GM21529 (cell line): ENCODE measurements at regions not wholly inside any gene's neighbourhood (a gene's known extent, or its start where the extent isn't known, plus 50 kb on each side); places are given as distances from the start of the nearest gene placed in this dataset.

Experiments
- ATAC-seq: cut with Tn5 transposase; IDR thresholded peaks from one replicate; pipeline ENCODE4 v1.9.1; 2021; ENCODE audit not compliant: unreplicated experiment

DNA sequence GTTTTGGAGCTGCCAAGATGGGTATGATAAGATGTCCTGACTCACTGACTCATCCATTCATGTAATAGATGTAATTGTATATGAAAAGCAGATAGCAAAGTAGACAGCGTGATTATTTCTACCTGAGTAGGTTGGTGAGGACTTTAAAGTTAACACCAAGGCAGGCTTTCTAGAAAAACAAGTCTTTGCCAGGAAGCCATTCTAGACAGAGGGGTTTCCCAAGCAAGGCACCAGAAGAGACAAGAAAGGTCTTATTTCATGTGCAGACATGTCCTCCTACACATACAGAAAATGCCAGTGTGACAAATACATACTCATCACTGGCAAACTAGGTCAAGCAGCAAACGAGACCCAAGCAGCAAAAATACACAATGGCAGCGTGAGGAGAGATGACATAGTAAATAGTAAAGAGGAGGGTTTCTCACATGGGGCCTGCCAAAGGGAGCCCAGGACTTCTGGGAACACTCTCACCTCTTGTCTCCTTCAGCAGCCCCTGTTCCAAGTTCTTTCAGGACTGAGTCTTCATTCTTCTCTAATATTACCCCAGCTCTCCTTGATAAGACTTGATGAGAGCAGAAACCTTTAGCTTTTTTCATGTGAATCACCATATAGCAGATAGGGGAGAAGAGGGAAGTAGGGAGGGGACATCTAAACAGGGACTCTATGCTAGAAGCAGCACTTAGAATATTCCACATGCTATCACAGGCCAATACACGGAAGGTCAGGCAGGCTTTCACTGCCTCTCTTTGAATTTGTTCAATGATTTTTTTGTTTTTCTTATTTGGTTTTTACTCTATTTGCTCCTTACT is 114.6 kb upstream of the ATP1B1 start:
- ATAC-seq, result no peak

DNA sequence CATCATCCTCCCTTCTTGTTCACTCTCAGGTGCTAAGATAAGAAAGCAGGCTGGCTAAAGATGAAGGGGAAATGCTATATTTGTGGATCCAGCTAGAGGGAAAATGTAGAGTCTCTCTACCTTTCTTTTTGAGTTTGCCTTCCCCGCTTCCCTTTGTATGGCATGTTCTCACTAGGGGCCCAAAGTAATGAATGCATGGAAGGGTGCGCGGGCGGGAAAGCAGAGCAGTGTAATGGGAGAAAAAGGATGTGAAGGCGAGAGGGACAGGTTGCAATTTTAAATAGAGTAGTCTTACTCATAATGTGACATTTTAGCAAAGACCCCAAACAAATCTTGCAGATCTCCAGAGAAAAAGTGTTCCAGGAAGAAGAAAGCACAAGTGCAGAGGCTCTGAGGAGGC is 105.1 kb upstream of the ATP1B1 start:
- no peak for ATAC-seq

DNA sequence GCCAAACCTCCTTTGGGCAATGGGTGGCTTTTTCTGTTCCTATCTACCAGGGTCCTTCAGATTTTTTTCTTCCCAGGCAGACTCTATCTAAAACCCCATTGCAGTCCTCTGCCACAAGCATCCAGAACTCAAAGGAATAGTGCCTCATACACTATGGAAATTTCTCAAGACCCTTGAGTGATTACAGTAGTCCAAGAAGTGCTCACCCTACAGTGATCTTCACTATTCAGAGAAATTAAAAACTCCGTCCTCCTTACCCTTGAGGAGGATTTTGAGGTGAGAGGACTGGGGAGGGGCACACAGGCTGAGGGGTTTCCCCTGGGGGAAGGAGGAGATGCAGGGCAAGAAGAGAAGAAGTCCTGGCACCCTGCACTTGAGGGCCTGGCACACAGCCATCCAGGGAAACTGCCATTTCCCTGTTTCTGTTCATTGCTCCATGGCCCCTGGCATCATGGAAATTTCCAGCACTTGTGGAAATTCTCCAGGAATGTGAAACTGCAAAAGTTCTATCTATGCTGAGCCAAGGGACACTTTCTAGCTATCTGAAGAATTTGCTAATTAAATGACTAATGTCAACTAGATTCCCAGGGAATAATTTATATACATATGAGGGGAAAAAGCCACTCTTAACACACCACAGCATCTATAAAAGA is 102.5 kb upstream of the ATP1B1 start:
- ATAC-seq, result no peak

DNA sequence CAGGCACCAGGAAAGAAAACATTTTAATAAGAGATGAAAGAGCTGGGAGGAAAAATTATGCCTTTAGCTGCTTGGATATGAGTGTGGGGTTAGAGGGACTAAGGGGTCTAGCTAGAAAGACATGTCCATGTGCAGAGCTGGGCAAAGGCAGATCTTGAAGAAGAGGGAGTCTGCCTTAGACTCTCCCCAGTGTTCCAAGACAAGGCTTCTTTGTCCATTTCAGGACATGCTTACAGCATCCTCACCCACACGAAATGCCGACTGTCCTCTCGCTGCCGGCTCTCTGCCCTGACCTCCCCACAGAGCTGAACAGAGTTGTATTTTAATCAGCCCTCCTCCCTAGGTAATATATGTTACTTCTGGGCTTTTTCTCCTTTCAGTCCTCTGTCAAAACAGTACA is 100.7 kb upstream of the ATP1B1 start:
- ATAC-seq, result no peak

DNA sequence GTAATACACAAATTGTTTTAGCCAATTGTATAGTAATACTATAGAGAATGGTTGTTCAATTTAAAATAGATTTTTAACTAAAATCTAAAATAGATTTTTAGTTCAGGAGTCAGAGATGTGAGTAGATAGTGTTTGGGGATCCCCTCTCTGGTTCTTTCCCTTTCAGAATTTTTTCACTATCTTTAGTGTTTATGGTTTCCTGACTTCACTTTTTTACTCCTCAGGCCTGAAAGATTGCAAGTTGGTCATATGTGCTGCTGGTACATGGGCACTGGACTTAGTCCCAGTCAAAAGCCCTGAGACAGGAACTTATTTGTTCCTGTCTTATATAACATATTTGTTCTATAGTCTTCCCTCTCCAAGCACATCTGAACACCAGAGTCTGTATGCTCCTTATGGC is 96.8 kb upstream of the ATP1B1 start:
- ATAC-seq, result peak; percentile 42

DNA sequence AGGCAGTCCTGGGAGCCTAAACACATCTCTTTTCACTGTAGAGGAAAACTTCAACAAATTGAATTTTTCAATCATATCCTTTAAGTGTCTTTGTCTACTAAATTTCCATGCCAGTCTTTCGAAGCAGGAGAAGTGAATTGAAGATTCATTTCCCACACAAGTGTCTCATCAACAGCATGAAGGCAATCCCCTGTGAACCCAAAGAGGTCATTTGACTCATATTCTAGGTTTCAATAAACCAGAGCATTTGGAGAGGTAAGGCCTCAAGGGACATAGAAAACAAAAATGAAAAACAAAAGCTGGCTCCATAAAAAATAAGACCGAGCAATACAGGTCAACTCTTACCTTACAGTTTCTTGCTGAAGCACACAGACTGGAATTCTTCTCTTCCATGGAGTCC is 94.1 kb upstream of the ATP1B1 start:
- peak; percentile 76 for ATAC-seq

DNA sequence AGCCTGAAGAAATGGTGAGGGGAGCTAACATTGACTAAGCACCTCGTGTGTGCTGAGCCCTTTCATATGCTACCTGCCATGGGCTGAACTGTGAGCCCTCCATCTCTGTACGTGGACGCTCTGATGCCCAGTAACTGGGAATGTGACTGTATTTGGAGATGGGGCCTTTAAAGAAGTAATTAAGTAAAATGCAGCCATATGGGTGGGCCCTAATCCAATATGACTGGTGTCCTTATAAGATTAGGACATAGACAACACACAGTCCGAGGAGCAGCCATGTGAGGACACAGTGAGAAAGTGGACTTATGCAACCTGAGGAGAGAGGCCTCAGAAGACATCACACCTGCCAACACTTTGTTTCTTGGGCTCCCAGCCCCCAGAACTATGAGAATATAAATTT is 92.7 kb upstream of the ATP1B1 start:
- ATAC-seq, result no peak

DNA sequence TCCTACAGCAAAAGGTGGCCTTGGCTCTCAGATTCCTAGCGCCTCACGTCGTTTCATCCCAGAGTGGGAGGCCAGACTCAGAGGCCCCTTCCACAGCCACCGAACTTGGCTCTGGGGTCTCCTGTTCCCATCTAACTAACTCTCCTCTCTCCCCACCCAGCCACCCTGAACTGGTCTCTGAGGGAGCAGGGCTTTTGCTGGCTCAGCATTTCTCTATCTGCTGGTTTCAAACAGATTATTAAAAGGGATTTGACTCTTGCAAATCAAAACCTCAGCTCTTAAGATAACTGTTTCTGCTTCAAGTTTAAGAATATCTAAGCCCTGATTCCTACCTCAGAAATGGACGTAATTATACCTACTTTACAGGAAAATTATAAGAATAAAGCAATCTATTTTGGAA is 91.0 kb upstream of the ATP1B1 start:
- ATAC-seq, result no peak

DNA sequence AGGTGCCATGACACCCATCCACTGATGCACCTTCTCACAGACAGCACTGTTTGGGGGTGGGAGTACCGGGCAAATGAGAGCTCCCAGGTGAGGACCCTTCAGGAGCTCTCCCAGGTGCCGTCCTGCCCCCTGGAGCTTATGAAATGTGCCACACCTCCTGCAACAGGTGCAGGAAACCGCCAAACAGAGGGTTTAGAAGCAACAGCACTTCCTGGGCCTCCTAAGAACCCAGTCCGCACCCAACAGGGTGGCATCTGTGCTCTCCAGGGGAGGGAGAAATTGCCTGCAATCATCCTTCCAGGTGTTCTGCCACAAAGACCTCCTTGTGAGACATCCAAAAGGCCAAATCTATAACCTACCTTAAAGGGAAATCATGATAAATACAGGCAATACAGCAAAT is 87.7 kb upstream of the ATP1B1 start:
- no peak for ATAC-seq

DNA sequence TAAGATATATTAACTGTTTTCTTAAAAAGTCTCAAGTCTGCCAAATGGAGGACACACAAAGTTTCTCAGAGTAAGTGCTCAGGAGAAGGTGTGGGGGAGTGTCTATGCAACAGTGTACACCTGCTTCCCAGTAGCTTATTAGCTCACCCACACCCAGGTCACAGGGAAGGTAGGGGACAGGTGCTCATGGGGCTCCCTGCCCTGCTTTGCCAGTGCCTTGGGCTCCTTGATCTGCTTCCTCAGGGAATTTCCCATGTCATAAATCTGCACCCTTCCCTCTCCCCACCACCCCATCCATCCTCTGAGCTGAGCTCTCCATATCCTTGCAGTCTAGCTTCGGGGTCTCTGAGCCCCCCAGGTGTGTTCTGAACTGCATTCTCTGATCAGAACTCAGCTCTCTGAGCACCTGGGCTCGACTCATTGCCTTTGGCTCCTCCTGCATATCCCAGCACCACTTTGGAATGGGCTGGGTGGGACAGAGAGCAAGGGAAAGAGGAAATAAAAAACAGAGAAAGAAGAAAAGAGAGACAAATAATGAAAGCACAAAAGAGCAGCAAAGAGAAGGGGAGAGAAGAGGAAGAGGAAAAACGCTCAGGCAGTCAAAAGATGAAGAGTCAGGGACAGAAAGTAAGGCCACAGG is 87.0 kb upstream of the ATP1B1 start:
- ATAC-seq, result no peak

DNA sequence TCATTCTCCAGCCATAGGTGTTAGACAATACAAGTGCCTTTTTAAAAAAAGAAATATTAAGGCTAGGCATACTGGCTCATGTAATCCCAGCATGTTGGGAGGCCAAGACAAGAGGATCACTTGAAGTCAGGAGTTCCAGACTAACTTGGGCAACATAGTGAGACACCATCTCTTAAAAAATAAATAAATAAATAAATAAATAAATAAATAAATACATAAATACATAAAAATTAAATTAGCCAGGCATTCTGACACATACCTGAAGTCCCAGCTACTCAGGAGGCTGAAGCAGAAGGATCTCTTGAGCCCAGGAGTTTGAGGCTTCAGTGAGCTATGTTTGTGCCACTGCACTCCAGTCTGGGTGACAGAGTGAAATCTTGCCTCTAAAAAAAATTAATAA is 85.8 kb upstream of the ATP1B1 start:
- ATAC-seq, result no peak

DNA sequence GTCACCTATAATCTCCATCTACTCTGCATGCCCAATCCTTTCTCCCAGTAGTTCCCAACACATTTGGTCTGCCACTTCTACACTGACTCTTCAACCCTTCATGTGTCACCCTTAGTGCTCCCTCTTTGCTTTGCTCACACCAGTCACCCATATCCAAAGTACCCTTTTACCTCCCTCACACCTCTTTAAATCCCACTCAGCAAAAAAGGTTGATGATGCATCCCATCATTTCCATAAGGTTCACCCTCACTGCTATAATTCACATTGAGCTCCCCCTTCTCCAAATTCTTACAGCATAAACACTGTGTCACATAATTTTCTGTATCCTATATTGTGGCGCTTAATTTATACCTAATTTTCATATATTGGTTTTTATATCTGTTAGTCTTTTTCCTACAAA is 83.8 kb upstream of the ATP1B1 start:
- no peak for ATAC-seq

DNA sequence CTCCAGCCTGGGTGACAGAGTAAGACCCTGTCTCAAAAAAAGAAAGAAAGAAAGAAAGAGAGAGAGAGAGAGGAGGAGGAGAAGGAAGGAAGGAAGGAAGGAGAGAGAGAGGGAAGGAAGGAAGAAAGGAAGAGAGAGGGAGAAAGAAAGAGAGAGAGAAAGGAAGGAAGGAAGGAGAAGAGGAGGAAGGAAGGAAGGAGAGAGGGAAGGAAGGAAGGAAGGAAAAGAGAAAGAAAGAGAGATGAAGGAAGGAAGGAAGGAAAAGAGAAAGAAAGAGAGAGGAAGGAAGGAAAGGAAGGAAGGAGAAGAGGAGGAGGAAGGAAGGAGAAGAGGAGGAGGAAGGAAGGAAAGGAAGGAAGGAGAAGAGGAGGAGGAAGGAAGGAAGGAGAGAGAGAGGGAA is 82.2 kb upstream of the ATP1B1 start:
- no peak for ATAC-seq

DNA sequence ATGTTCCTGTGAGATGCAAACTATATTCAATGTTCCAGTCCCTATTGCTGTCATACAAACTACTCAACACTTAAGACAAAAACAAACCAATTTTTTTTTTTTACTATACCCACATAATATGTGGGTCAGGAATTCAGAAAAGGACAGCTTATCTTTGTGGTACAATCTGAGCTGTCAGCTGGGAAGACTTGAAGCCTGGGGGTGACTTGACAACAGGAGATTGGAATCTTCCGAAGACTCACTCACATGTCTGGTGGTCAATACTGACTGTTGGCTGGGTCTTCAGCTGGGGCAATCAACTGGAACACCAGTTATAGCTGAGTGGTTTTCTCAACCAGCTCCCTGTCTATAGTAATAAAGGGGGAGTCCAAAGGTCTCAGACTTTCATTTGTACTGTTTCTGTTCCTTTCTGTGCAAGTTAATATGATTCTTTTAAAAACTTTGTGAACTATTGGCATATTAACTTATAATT is 81.7 kb upstream of the ATP1B1 start:
- ATAC-seq, result peak; percentile 95

DNA sequence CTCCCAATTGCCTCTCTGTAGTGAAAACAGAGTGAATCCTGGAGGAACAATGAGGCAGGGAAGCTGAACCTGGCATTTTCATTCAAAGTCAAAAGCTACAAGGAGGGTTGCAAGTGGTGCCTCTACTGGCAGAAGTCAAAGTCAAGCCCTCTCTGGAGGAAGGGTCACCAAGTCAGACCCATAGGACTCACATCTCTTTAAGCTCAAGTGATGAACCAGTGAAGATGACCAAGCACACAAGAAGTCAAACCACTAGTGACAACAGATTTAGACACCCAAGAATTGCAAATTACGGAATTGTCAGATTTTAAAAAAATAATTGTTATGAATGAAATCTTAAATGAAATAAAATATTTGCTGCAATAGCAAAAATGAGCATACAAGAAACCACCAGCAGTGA is 81.1 kb upstream of the ATP1B1 start:
- peak; percentile 7 for ATAC-seq

DNA sequence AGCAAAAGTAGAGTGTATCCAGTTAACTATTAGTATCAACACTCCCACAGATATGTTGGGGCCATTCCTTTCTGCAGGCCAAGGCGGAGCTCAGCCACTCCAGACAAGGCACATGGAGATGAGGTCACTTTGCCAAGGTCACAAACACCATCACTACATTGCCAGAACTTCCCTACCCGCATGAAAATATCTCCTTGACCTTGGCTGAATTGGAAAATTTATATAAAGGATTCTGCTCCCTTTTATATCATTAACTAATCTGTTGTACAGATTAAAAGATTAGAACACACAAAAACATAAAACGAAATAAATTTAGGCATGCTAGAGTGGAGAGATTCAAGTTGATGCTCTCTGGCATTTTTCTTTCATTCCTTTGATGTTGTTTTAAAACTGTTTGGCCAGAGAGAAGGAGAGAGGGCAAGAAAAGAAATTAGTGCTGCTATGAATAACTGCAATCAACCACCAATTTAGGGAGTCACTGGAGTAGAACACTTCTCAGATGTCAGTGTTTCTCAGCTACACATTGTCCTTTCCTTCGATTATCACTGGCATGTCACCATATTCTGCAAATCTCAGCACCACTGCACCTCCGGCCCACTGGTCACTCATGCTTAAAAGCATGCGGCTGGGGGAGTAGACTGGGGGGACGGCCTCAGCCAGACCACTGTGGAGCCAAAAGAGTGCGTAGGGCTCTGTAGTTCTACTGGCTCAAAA is 78.7 kb upstream of the ATP1B1 start:
- peak; percentile 32 for ATAC-seq

DNA sequence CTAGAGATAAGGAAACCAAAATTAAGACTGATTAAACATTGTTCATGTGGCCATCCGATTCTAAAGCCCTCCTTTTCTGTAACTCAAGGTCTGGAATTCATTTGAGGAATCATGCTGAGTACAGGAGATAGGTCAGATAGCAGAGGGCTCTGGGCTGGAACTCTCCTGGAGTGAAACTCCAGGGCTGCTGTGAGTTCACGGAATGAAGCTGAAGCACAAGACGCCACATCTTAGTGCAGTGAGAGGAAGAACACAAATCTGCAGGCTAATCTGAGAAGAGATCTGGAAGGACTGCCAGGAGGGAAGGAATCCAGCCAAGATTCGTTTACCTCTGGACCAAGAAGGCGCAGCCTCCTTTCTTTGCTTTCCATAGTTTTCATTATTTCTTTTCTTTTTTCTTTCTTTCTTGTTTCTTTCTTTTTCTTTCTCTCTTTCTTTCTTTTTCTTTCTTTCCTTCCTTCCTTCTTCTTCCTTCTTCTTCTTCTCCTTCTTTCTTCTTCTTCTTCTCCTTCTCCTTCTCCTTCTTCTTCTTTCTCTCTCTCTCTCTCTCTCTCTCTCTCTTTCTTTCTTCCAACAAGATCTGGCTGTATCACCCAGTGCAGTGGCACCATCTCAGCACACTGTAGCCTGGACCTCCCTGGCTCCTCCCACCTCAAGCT is 74.8 kb upstream of the ATP1B1 start:
- no peak for ATAC-seq

DNA sequence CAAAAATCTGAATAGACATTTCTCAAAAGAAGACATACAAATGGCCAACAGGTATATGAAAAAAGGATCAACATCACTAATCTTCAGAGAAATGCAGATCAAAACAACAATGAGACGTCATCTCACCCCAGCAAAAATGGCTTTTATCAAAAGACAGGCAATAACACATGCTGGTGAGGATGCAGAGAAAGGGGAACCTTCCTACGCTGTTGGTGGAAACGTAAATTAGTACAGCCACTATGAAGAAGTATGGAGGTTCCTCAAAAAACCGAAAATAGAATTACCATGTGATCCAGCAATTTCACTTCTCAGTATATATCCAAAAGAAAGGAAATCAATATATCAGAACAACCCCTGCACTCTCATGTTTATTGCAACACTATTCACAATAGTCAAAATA is 65.1 kb upstream of the ATP1B1 start:
- ATAC-seq, result no peak

DNA sequence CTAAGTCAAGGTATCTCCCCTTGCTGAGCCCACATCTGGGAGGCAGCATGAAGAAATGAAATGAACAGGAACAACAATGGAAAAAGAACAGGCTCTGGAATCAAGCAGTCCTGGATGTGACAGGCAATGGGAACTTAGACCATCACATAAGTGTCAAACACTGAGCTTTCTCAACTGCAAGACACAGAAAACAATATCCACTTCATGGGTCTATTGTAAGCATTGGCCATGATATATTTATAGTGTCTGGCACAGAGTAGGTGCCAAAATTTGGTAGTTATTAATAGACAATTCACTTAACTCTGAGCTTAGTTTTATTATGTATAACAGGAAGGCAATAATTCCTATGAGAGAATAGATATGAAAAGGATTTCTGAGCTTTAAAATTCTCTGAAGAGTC is 64.1 kb upstream of the ATP1B1 start:
- no peak for ATAC-seq

DNA sequence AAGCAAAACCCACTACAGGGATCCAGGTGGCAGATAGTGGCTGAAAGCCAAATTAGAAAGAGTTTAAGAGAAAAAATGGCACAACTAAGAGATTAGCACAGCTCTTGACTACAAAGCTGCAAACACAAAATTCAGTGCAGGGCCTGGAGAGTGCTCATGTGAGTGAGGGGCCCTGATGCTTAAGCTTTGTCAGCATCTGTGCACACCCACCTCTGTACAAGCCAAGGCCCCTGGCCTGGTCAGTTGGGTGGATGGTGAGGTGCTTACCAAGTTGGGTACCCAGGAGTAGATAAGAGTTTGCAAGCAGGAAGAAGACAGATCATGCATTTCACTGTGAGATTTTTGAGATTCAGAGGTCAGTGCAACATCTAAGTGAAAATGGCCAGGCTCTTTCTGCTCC is 62.7 kb upstream of the ATP1B1 start:
- no peak for ATAC-seq

DNA sequence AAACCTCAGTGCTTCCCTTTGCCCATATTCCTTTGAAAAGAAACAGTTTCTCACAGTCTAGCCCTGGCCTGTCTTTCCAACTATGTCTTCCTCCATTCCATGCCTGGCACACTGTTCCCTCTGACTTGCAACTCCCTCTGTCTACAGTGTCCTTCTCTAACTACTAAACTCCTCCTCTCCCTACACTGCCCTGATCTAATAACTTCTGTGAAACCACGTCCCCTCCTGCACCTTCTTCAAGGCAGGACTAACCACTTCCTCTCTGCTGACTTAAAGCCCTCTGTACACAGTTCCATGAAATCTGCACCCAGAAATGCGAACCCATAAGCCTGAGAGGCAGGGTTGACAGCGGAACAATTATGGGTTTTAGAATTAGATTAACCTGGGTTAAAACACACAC is 62.2 kb upstream of the ATP1B1 start:
- peak; percentile 89 for ATAC-seq
